Adrenal gland (tissue), 5 donors: ENCODE measurements at regions not wholly inside any gene's neighbourhood (a gene's known extent, or its start where the extent isn't known, plus 50 kb on each side); places are given as distances from the start of the nearest gene placed in this dataset.

Experiments used
- CTCF ChIP-seq, 6 experiments: fragments of 450-650 bp in 4 of 6; fragments of 200-600 bp in 2 of 6; sonication (generic) in 1 of 6; IDR thresholded peaks; 1 replicate in 5 of 6; 2 replicates in 1 of 6; pipeline versions ENCODE4 v1.5.1 to v1.8.0; 2016 to 2021; ENCODE audit warnings: antibody characterized with exemption in 6 of 6, mild to moderate bottlenecking in 2 of 6, moderate library complexity in 1 of 6
- POLR2A ChIP-seq, 2 donors: fragments of 450-650 bp; IDR thresholded peaks; one replicate each; pipeline ENCODE4 v1.6.1; 2017; ENCODE audit warnings: antibody characterized with exemption in 2 of 2, mild to moderate bottlenecking in 2 of 2, moderate library complexity in 1 of 2
- donor health status: DM: no; HTN: no; CAD: no.

- TF ChIP-seq CTCF (IDR thresholded peaks at IDR 0.05) (no peak), POLR2A (IDR thresholded peaks at IDR 0.05) (no peak)
Measured at GRCh38 chr17:26766743-26767142, 527.2 kb upstream of the WSB1 start.
